Nephron progenitor cell (in vitro differentiated cells): ENCODE measurements at regions not wholly inside any gene's neighbourhood (a gene's known extent, or its start where the extent isn't known, plus 50 kb on each side); places are given as distances from the start of the nearest gene placed in this dataset.
"Not testable (repeated sequence)": the region's sequence is repeated elsewhere in the genome, so short reads cannot be mapped to it uniquely, and the experiment has no call there.

Experiments
- DNase-seq: peaks from one replicate; pipeline ENCODE4 v3.0.0; 2021
- H3K27ac Mint-ChIP-seq: 2 replicates; pipeline ENCODE4 v1.8.0; 2021; ENCODE audit warnings: mild to moderate bottlenecking, moderate library complexity, mixed read lengths
- H3K27me3 Mint-ChIP-seq: 2 replicates; pipeline ENCODE4 v1.8.0; 2021; ENCODE audit warnings: mild to moderate bottlenecking, low read depth, mixed read lengths; ENCODE audit not compliant: poor library complexity
- H3K36me3 Mint-ChIP-seq: 2 replicates; pipeline ENCODE4 v1.8.0; 2021; ENCODE audit warnings: low read depth, mixed read lengths
- H3K4me1 Mint-ChIP-seq: 2 replicates; pipeline ENCODE4 v1.8.0; 2021; ENCODE audit warnings: mixed read lengths
- H3K4me3 Mint-ChIP-seq: 2 replicates; pipeline ENCODE4 v1.8.0; 2021; ENCODE audit warnings: mild to moderate bottlenecking, moderate library complexity, mixed read lengths
- H3K9me3 Mint-ChIP-seq: 2 replicates; pipeline ENCODE4 v1.8.0; 2021; ENCODE audit warnings: mild to moderate bottlenecking, moderate library complexity, mixed read lengths
- CTCF ChIP-seq: fragments of 200-600 bp; sonication (generic); IDR thresholded peaks from 2 replicates; pipeline ENCODE4 v1.5.0; 2021; ENCODE audit warnings: antibody characterized with exemption

- Mint-ChIP-seq H3K27me3 (no peaks in the 10 kb centered on the region), H3K9me3 (no peaks in the 10 kb centered on the region), H3K27ac (no peak overlapping the region), H3K36me3 (no peaks in the 10 kb centered on the region), H3K4me1 (no peaks in the 10 kb centered on the region), H3K4me3 (no peak overlapping the region)
- TF ChIP-seq CTCF: no peak
- no peak for DNase-seq
These were observed 427.9 kb upstream of the BCHE start for GRCh38 chr3:166265153-166265552.

DNA sequence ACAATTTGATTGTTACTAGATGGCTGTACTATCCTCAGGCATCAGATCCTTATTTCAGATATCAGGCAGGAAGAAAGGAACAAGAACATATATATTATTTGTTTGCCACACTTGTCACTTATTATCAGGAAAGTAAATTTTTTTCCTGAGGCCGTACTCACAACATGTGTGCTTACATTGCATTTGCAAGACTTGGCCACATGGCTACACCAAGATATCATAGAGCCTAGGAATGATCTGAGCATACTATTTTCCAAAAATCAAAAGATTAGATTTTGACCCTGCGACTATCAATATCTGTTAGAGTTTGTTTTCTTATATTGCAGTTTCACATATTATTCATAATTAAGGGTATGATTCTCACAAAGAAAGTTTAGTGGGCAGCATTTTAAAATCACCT, 426.2 kb upstream of the BCHE start:
- Mint-ChIP-seq H3K36me3 (no peaks in the 10 kb centered on the region), H3K4me3 (no peak overlapping the region), H3K4me1 (no peaks in the 10 kb centered on the region), H3K9me3 (no peaks in the 10 kb centered on the region), H3K27ac (no peak overlapping the region), H3K27me3 (no peaks in the 10 kb centered on the region)
- no peak for TF ChIP-seq CTCF
- DNase-seq: no peak

DNA sequence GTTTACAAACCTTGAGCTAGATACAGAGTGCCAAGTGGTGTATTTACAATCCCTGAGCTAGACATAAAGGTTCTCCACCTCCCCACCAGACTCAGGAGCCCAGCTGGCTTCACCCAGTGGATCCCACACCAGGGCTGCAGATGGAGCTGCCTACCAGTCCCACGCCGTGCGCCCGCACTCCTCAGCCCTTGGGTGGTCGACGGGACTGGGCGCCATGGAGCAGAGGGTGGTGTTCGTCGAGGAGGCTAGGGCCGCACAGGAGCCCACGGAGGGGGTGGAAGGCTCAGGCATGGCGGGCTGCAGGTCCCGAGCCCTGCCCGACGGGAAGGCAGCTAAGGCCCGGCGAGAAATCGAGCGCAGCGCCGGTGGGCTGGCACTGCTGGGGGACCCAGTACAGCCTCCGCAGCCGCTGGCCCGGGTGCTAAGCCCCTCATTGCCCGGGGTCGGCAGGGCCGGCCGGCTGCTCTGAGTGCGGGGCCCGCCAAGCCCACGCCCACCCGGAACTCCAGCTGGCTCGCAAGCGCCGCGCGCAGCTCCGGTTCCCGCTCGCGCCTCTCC, 421.1 kb upstream of the BCHE start:
- not testable (repeated sequence) for H3K27me3 Mint-ChIP-seq, H3K4me3 Mint-ChIP-seq, H3K27ac Mint-ChIP-seq

GRCh38 chr3:166257715-166258114, 420.5 kb upstream of the BCHE start:
- H3K9me3 Mint-ChIP-seq: peaks cover 7% of the 10 kb centered on the region
- no peak overlapping the region for H3K4me3 Mint-ChIP-seq
- no peak for TF ChIP-seq CTCF
- no peak overlapping the region for H3K27ac Mint-ChIP-seq
- no peak for DNase-seq
- no peaks in the 10 kb centered on the region for H3K27me3 Mint-ChIP-seq
- no peaks in the 10 kb centered on the region for H3K4me1 Mint-ChIP-seq
- H3K36me3 Mint-ChIP-seq: no peaks in the 10 kb centered on the region

More for the DNA sequence above, 421.1 kb upstream of the BCHE start:
- H3K4me1 Mint-ChIP-seq, H3K9me3 Mint-ChIP-seq, DNase-seq, H3K36me3 Mint-ChIP-seq: not testable (repeated sequence)

DNA sequence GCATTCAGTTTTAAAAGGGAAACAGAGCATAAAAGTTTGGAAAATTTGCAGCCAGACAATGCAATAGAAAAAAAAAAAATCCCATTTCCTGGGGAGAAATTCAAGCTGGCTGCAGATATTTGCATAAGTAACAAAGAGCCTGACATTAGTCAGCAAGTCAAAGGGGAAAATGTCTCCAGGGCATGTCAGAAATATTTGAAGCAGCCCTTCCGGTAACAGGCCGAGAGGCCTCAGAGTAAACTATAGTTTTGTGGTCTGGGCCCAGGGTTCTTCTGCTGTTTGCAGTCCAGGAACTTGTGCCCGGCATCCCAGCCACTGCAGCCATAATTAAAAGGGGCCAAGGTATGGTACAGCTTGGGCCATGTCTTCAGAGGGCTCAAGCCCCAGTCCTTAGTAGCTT, 411.6 kb upstream of the BCHE start:
- Mint-ChIP-seq H3K27ac (no peak overlapping the region), H3K4me1 (no peaks in the 10 kb centered on the region), H3K9me3 (peaks cover 7% of the 10 kb centered on the region), H3K36me3 (no peaks in the 10 kb centered on the region), H3K27me3 (no peaks in the 10 kb centered on the region), H3K4me3 (no peak overlapping the region)
- DNase-seq: no peak
- TF ChIP-seq CTCF: no peak

DNA sequence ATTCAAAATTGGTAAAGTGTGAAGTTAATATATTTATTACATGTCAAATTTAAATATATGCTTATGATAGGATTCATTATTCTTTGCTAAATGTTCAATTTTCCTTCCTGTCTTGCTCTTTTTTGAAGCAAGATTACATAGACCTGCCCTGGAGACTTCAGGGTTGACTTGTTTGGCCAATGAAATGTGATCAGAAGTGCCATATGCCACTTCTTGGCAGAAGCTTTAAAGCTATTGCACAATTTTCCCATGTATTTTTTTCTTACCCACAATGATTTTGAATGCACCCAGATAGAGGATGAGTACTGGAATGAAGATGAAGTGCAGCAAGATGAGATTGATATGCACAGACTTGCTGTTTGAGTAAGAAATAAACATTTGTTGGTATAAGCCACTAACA, 406.3 kb upstream of the BCHE start:
- no peak for TF ChIP-seq CTCF
- H3K36me3 Mint-ChIP-seq: no peaks in the 10 kb centered on the region
- no peak for DNase-seq
- H3K27me3 Mint-ChIP-seq: no peaks in the 10 kb centered on the region
- peaks cover 5% of the 10 kb centered on the region for H3K9me3 Mint-ChIP-seq
- no peak overlapping the region for H3K4me3 Mint-ChIP-seq
- no peaks in the 10 kb centered on the region for H3K4me1 Mint-ChIP-seq
- no peak overlapping the region for H3K27ac Mint-ChIP-seq
